Right lobe of liver (tissue), 4 donors: ENCODE measurements at regions not wholly inside any gene's neighbourhood (a gene's known extent, or its start where the extent isn't known, plus 50 kb on each side); places are given as distances from the start of the nearest gene placed in this dataset.

ENCODE experiments used
- CTCF ChIP-seq, 4 donors: fragments of 200-600 bp in 3 of 4; fragments of 450-650 bp in 1 of 4; IDR thresholded peaks; one replicate each; pipeline versions ENCODE4 v1.5.1 to v1.8.0; 2016 to 2022; ENCODE audit warnings: antibody characterized with exemption in 4 of 4, mild to moderate bottlenecking in 2 of 4
- POLR2A ChIP-seq: fragments of 450-650 bp; IDR thresholded peaks from one replicate; pipeline ENCODE4 v1.6.1; 2017; ENCODE audit warnings: antibody characterized with exemption, mild to moderate bottlenecking
- donor health status: DM: no; HTN: no; CAD: no.
- donor health status: DM: no; HTN: no; CAD: no.
- donor health status: DM: no; HTN: yes; CAD: no.

- TF ChIP-seq CTCF (IDR thresholded peaks at IDR 0.05) (no peak), POLR2A (no peak)
Measured at GRCh38 chr2:189236066-189236465, 56.5 kb upstream of the COL5A2 start.
